A673 (cell line): ENCODE measurements at regions not wholly inside any gene's neighbourhood (a gene's known extent, or its start where the extent isn't known, plus 50 kb on each side); places are given as distances from the start of the nearest gene placed in this dataset.
"Not testable (repeated sequence)": the region's sequence is repeated elsewhere in the genome, so short reads cannot be mapped to it uniquely, and the experiment has no call there.

ENCODE experiments used
- BruUV-seq: library from RNA; stranded (reverse); fragments of 400-500 nt; replicated peaks from 2 replicates; lab custom pipeline; 2021; lab: Mats Ljungman, UMichigan
- CTCF ChIA-PET: fragments of 300-600 bp; sonication (Branson Sonifier 250); formaldehyde crosslinking; loops from one replicate; lab custom pipeline; 2022; ENCODE audit warnings: antibody characterized with exemption; lab: Charles Lee
- POLR2A ChIA-PET: fragments of 300-600 bp; sonication (Branson Sonifier 250); formaldehyde crosslinking; loops from one replicate; lab custom pipeline; 2022; ENCODE audit warnings: antibody characterized with exemption; ENCODE audit not compliant: low non-redundant PET; lab: Charles Lee
- DNase-seq: peaks from one replicate; pipeline ENCODE4 v3.0.0-alpha.2; 2015; ENCODE audit warnings: low spot score
- H3K27ac ChIP-seq: fragments of 200-600 bp; sonication (generic); 2 replicates; pipeline ENCODE4 v1.5.1; 2016; ENCODE audit warnings: mixed run types, low read depth, mild to moderate bottlenecking, mixed read lengths, antibody characterized with exemption, low read length; ENCODE audit not compliant: poor library complexity, severe bottlenecking
- H3K27me3 ChIP-seq: fragments of 200-600 bp; sonication (generic); replicated peaks from 2 replicates; pipeline ENCODE4 v1.6.1; 2017; ENCODE audit warnings: mixed run types, low read depth, mild to moderate bottlenecking, mixed read lengths, antibody characterized with exemption, low read length; ENCODE audit not compliant: insufficient read depth, poor library complexity
- H3K36me3 ChIP-seq: fragments of 200-600 bp; sonication (generic); 2 replicates; pipeline ENCODE4 v1.6.1; 2016; ENCODE audit warnings: mixed run types, mild to moderate bottlenecking, mixed read lengths, antibody characterized with exemption, low read length; ENCODE audit not compliant: insufficient read depth, poor library complexity, severe bottlenecking
- H3K4me1 ChIP-seq: fragments of 200-600 bp; sonication (generic); 2 replicates; pipeline ENCODE4 v1.6.1; 2017; ENCODE audit warnings: mixed run types, mild to moderate bottlenecking, mixed read lengths, antibody characterized with exemption, low read length; ENCODE audit not compliant: insufficient read depth, poor library complexity, severe bottlenecking
- H3K4me3 ChIP-seq: fragments of 200-600 bp; sonication (generic); 2 replicates; pipeline ENCODE4 v1.5.1; 2016; ENCODE audit warnings: low read depth, mixed run types, mild to moderate bottlenecking, mixed read lengths, low read length; ENCODE audit not compliant: poor library complexity, severe bottlenecking
- H3K9me3 ChIP-seq: fragments of 200-600 bp; sonication (generic); 2 replicates; pipeline ENCODE4 v1.6.1; 2016; ENCODE audit warnings: mixed run types, low read depth, mild to moderate bottlenecking, mixed read lengths, antibody characterized with exemption, low read length; ENCODE audit not compliant: poor library complexity, severe bottlenecking
- CTCF ChIP-seq: fragments of 300-800, 200-600 bp; sonication (generic); conservative IDR thresholded peaks from 2 replicates; pipeline ENCODE4 v1.5.1; 2017; ENCODE audit warnings: low read depth, mild to moderate bottlenecking, antibody characterized with exemption, low read length, moderate library complexity, mixed read lengths
- EZH2 ChIP-seq: fragments of 200-600 bp; sonication (generic); IDR thresholded peaks from 2 replicates; pipeline ENCODE4 v1.6.1; 2017; ENCODE audit warnings: borderline replicate concordance, low read depth, mild to moderate bottlenecking, mixed read lengths, antibody characterized with exemption, low read length; ENCODE audit not compliant: poor library complexity, severe bottlenecking
- intact Hi-C: fragments of 100-400 bp; cut with micrococcal nuclease; formaldehyde crosslinking; loops from one replicate; pipeline ENCODE4 v1.10.0; 2022; ENCODE audit not compliant: unreplicated experiment

DNA sequence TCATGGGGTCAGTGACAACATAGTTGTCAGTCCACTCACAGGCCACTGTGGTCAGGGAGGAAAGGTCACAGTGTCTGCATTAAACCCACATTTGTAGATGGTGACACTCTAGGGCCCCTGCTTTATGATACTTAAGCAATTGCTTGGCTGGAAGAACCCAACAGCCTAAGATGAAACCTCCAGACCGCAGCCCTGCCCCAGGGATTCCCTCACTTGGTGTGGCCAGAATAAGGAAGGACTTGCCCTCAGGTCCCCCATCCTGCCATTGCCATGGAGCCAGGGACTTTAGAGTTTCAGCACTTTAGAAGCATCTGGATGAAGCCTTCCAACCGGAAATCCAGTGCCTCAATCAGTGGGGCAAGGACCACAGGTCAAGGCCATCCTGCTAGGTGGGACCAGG, 63.9 kb upstream of the LAPTM4A start:
- CTCF ChIA-PET = no interaction called here
- no peak for DNase-seq
- POLR2A ChIA-PET = no interaction called here

DNA sequence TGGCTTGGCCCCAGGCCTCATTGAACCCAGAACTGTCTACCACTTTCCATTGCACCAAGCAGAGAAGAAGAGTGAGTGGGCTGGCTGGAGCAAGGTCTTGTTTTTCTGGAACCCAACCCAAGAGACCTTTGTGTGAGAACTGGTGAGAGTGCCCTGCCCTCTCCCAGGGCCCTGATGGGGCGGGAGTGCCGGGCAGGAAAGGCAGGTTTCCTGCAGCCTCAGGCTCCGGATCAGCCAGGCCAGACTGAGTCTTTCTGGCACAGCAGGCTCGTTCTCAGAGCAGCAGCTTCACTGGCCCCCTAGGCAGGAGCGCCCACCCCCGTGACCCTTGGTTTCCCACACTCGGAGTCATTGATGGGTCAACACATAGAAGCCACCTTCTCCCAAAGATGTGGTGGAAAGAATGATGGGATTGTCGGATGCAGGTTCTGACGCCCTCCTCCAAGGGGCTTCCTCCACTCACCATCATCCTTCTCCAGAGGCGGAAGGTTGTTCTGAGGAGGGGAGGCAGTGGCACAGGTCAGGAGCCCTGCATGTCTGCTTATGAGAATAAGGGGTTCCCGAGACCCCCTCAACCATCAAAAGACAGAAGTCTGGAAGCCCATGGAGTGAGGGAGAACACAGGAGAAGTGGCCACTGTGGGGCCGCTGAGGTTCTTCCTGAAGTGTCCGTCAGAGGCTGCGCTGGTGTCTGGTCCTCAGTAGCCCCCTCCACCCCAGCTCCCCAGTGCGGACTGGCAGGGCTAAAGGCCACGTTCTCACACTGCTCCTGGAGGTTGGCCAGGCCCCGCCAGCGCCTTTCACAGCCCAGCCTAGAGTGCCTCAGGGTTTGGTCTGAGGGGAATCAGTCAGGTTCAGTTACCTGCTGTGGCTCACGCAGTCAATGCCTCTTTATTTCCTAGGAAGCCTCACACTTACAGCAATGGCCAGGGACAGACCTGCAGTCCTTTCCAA, 62.8 kb upstream of the LAPTM4A start:
- ChIA-PET POLR2A (no interaction called here), CTCF (no interaction called here)
- TF ChIP-seq CTCF (no peak), EZH2 (no peak)
- BruUV-seq = no TSS peak
- H3K4me1 ChIP-seq = peaks cover 12% of the 10 kb centered on the region
- H3K27ac ChIP-seq = no peak overlapping the region
- no peaks in the 10 kb centered on the region for H3K36me3 ChIP-seq
- H3K4me3 ChIP-seq = no peak overlapping the region
- intact Hi-C loops = no loop called here
- no peak for DNase-seq
- no peaks in the 10 kb centered on the region for H3K27me3 ChIP-seq
- H3K9me3 ChIP-seq = peaks cover 5% of the 10 kb centered on the region

More for the DNA sequence above, 63.9 kb upstream of the LAPTM4A start:
- TF ChIP-seq EZH2 = no peak
- TF ChIP-seq CTCF = no peak
- no peak overlapping the region for H3K27ac ChIP-seq
- H3K27me3 ChIP-seq = no peaks in the 10 kb centered on the region
- no peak overlapping the region for H3K4me3 ChIP-seq
- BruUV-seq = no TSS peak
- intact Hi-C loops = no loop called here
- H3K36me3 ChIP-seq = no peaks in the 10 kb centered on the region
- H3K9me3 ChIP-seq = peaks cover 3% of the 10 kb centered on the region
- peaks cover 12% of the 10 kb centered on the region for H3K4me1 ChIP-seq

DNA sequence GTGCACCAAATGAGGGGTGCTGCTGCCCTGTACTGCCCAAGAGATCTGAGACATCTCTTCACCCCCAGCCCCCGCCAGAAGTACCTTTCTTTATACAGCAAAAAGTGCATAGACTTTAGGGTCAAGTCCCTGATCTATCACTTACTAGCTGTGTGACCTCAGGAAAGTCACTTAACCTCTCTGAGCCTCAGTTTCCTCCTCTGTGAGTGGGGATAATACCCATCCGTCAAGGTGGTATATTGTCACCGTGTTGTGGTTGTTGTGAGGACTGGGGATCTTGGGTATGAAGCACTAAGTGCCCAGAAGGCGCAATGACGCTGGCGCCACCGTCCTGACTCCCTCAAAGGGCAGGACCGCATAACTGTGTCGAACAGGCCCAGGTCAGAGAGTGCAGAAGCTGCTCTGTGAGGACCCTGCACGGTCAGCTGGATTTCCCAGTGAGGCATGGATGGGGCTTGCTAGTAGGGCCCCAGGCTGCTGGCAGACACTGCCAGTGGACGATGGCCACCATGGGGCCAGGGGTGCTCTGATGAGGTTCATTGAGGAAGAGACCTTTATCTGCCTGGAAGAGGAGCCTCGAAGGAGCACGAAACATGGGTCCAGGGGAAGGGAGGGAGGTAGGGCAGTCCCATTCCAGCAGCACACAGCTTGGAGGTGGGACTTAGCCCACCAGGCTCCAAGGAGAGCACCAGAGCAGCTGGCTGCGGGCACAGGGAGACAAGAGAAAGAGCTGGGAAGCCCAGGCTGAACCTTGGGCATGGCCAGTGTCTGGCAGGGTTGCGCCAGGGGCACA, 61.8 kb upstream of the LAPTM4A start:
- H3K36me3 ChIP-seq = no peaks in the 10 kb centered on the region
- no peak overlapping the region for H3K4me3 ChIP-seq
- TF ChIP-seq CTCF (no peak), EZH2 (no peak)
- no TSS peak for BruUV-seq
- ChIA-PET POLR2A (no interaction called here), CTCF (no interaction called here)
- H3K9me3 ChIP-seq = peaks cover 5% of the 10 kb centered on the region
- H3K4me1 ChIP-seq = peaks cover 12% of the 10 kb centered on the region
- H3K27ac ChIP-seq = no peak overlapping the region
- H3K27me3 ChIP-seq = no peaks in the 10 kb centered on the region
- no peak for DNase-seq
- intact Hi-C loops = no loop called here

- CTCF ChIA-PET, H3K36me3 ChIP-seq, BruUV-seq, intact Hi-C loops, DNase-seq, H3K27ac ChIP-seq, H3K4me3 ChIP-seq, H3K27me3 ChIP-seq, H3K9me3 ChIP-seq, POLR2A ChIA-PET: not testable (repeated sequence)
- H3K4me1 ChIP-seq = peaks cover 12% of the 10 kb centered on the region
Observed at GRCh38 chr2:20112361-20112760, 60.9 kb upstream of the LAPTM4A start.
